ENCODE measurements at regions not wholly inside any gene's neighbourhood (a gene's known extent, or its start where the extent isn't known, plus 50 kb on each side); places are given as distances from the start of the nearest gene placed in this dataset.

DNA sequence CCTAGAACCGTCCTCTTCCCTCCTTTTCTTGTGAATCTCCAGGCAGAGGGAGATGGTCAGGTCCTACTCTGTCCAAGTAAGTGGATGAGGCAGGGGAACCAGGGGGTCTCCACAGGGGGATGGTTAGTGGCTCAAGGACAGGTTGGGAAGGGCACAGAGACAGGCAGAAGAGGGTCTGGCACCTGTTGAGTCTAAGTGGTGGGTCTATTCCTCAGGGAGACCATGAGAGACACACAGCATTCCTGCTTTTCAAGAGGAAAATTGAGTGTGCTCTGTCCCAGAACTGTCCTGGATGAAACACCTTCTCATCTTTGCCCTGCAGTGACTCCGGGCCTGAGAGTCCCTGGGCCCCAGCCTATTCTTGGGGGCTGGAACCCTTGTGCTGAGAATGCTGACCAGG, 184.8 kb upstream of the GALNT17 start:
- no peak for ATAC-seq (ENCODE audit: insufficient read depth, low FRiP score)
- TF ChIP-seq, protein P1, sequence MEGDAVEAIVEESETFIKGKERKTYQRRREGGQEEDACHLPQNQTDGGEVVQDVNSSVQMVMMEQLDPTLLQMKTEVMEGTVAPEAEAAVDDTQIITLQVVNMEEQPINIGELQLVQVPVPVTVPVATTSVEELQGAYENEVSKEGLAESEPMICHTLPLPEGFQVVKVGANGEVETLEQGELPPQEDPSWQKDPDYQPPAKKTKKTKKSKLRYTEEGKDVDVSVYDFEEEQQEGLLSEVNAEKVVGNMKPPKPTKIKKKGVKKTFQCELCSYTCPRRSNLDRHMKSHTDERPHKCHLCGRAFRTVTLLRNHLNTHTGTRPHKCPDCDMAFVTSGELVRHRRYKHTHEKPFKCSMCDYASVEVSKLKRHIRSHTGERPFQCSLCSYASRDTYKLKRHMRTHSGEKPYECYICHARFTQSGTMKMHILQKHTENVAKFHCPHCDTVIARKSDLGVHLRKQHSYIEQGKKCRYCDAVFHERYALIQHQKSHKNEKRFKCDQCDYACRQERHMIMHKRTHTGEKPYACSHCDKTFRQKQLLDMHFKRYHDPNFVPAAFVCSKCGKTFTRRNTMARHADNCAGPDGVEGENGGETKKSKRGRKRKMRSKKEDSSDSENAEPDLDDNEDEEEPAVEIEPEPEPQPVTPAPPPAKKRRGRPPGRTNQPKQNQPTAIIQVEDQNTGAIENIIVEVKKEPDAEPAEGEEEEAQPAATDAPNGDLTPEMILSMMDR (IDR thresholded peaks at IDR 0.05; ENCODE audit: control extremely low read depth, extremely low read depth), result no peak
- no peak for DNase-seq
- no peaks in the 10 kb centered on the region for H3K4me1 ChIP-seq (ENCODE audit: control insufficient read depth in 5 of 5, insufficient read depth in 5 of 5, low read length in 5 of 5)
- peaks cover 0 to 6% (median 2%) of the 10 kb centered on the region in 4 donors for H3K9me3 ChIP-seq (ENCODE audit: control insufficient read depth in 4 of 4, insufficient read depth in 3 of 4, low read length in 3 of 4)
- H3K9ac ChIP-seq (ENCODE audit: insufficient read depth in 1 of 2, low read length in 2 of 2), result no peak overlapping the region
- 72 to 76% methylated on average over 2 of the region's 2 CpGs for WGBS, 2 donors
- H3K27me3 ChIP-seq (ENCODE audit: control insufficient read depth in 3 of 3, insufficient read depth in 3 of 3, low read length in 2 of 3), result no peaks in the 10 kb centered on the region
- H3K27ac ChIP-seq (ENCODE audit: low read depth in 1 of 2, low read length in 1 of 2), result no peak overlapping the region
- no peak overlapping the region for H3K4me3 ChIP-seq
- no peaks in the 10 kb centered on the region for H3K36me3 ChIP-seq (ENCODE audit: control insufficient read depth in 4 of 4, insufficient read depth in 4 of 4, low read length in 4 of 4)

DNA sequence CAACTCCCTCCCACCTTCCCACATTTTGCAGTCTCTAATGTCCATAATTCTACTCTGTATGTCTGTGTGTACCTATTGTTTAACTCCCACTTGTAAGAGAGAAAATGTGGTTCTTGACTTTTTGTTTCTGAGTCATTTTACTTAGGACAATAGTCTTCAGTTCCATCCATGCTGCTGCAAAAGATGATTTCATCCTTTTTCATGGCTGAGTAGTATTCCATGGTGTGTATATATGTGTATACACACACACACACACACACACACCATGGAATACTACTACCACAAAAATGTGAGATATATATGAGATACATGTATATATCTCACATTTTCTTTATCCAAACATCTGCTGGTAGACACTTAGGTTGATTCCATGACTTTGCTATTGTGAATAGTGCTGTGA, 182.1 kb upstream of the GALNT17 start:
- Histone ChIP-seq H3K27me3 (ENCODE audit: control insufficient read depth in 3 of 3, insufficient read depth in 3 of 3, low read length in 2 of 3) (no peaks in the 10 kb centered on the region), H3K27ac (ENCODE audit: low read depth in 1 of 2, low read length in 1 of 2) (no peak overlapping the region), H3K36me3 (ENCODE audit: control insufficient read depth in 4 of 4, insufficient read depth in 4 of 4, low read length in 4 of 4) (no peaks in the 10 kb centered on the region), H3K9ac (ENCODE audit: insufficient read depth in 1 of 2, low read length in 2 of 2) (no peak overlapping the region), H3K9me3 (ENCODE audit: control insufficient read depth in 4 of 4, insufficient read depth in 3 of 4, low read length in 3 of 4) (peaks cover 0 to 6% (median 2%) of the 10 kb centered on the region in 4 donors), H3K4me3 (no peak overlapping the region), H3K4me1 (ENCODE audit: control insufficient read depth in 5 of 5, insufficient read depth in 5 of 5, low read length in 5 of 5) (peaks cover 0 to 4% (median 0%) of the 10 kb centered on the region in 5 donors)
- TF ChIP-seq, protein P1 (IDR thresholded peaks at IDR 0.05; ENCODE audit: control extremely low read depth, extremely low read depth), result no peak
- DNase-seq (no peak), ATAC-seq (ENCODE audit: insufficient read depth, low FRiP score) (no peak)

DNA sequence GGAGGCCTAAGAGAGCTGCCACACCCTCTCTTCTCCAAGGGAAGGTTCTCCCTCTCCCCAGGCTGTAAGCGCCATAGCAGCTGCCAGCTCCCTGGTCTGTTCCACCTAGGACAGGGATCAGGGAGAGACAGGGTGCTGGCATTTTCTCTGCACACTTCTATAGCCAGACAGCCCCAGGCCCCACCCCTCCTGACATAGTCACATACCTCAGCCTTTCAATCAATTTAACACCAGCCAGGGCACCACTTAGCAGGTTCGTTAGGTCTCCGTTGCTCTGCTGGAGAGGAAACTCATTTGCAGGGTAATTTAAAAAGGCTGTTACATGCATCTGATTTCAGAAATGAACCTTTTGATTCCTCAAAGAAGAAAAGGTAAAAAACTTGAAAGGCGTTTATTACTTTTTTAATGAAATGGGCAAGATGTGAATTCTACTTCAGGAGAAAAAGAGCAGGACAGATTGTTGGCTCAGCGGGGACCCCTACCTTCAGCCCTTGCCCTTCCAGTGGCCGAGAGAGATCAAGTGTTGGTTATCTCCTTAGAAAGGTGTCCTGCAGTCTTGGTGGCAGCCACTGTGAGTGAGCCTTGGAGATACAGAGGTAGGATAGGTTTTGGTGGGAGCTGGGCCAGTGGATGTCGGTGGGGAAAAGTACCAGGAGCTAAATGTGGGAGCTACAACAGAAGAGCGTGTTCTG, 180.5 kb upstream of the GALNT17 start:
- TF ChIP-seq, protein P1 (IDR thresholded peaks at IDR 0.05; ENCODE audit: control extremely low read depth, extremely low read depth), result no peak

DNA sequence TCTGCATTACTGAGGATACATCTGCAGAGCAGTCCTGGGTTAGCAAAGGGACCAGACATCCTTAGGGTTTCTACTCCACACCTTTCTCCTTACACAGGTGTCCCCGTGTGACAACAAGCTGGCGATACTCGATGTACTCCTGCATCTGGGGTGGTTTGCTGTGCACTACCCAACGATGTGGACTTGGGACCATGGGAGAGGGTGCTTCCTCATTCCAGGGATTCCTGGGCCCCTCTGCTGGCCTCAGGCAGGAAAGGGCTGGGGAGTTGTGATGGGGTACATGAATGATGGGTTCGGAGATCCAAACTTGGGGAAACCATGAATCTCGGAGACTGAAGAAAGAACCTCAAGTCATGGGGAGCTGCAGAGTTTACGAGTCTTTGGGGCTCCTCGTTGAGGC, 179.6 kb upstream of the GALNT17 start:
- no peak overlapping the region for H3K4me3 ChIP-seq
- TF ChIP-seq, protein P1 (IDR thresholded peaks at IDR 0.05; ENCODE audit: control extremely low read depth, extremely low read depth), result no peak

More for the DNA sequence above, 180.5 kb upstream of the GALNT17 start:
- Histone ChIP-seq H3K27me3 (ENCODE audit: control insufficient read depth in 3 of 3, insufficient read depth in 3 of 3, low read length in 2 of 3) (no peaks in the 10 kb centered on the region), H3K9me3 (ENCODE audit: control insufficient read depth in 4 of 4, insufficient read depth in 3 of 4, low read length in 3 of 4) (peaks cover 0 to 3% (median 2%) of the 10 kb centered on the region in 4 donors), H3K4me1 (ENCODE audit: control insufficient read depth in 5 of 5, insufficient read depth in 5 of 5, low read length in 5 of 5) (peaks cover 0 to 4% (median 0%) of the 10 kb centered on the region in 5 donors), H3K9ac (ENCODE audit: insufficient read depth in 1 of 2, low read length in 2 of 2) (no peak overlapping the region), H3K4me3 (no peak overlapping the region), H3K27ac (ENCODE audit: low read depth in 1 of 2, low read length in 1 of 2) (no peak overlapping the region), H3K36me3 (ENCODE audit: control insufficient read depth in 4 of 4, insufficient read depth in 4 of 4, low read length in 4 of 4) (no peaks in the 10 kb centered on the region)
- no peak for DNase-seq
- WGBS, 2 donors, result 75 to 80% methylated on average over 8 of the region's 8 CpGs
- ATAC-seq (ENCODE audit: insufficient read depth, low FRiP score), result no peak

More for the DNA sequence above, 179.6 kb upstream of the GALNT17 start:
- Histone ChIP-seq H3K27me3 (ENCODE audit: control insufficient read depth in 3 of 3, insufficient read depth in 3 of 3, low read length in 2 of 3) (no peaks in the 10 kb centered on the region), H3K27ac (ENCODE audit: low read depth in 1 of 2, low read length in 1 of 2) (no peak overlapping the region), H3K9ac (ENCODE audit: insufficient read depth in 1 of 2, low read length in 2 of 2) (no peak overlapping the region), H3K4me1 (ENCODE audit: control insufficient read depth in 5 of 5, insufficient read depth in 5 of 5, low read length in 5 of 5) (peaks cover 0 to 4% (median 0%) of the 10 kb centered on the region in 5 donors), H3K36me3 (ENCODE audit: control insufficient read depth in 4 of 4, insufficient read depth in 4 of 4, low read length in 4 of 4) (no peaks in the 10 kb centered on the region), H3K9me3 (ENCODE audit: control insufficient read depth in 4 of 4, insufficient read depth in 3 of 4, low read length in 3 of 4) (peaks cover 0 to 3% (median 1%) of the 10 kb centered on the region in 4 donors)
- 89 to 91% methylated on average over 8 of the region's 8 CpGs for WGBS, 2 donors
- no peak for ATAC-seq (ENCODE audit: insufficient read depth, low FRiP score)
- DNase-seq, result no peak
